Bronchial epithelial cell (primary cell): ENCODE measurements at regions not wholly inside any gene's neighbourhood (a gene's known extent, or its start where the extent isn't known, plus 50 kb on each side); places are given as distances from the start of the nearest gene placed in this dataset.

ENCODE experiments used
- DNase-seq: peaks from one replicate; pipeline ENCODE4 v3.0.0-alpha.2; 2010; ENCODE audit warnings: low read depth
- FAIRE-seq: peaks from 2 replicates; lab custom pipeline; 2011; peaks lifted over from hg19 to GRCh38; lab: Jason Lieb, UNC
- H3K27me3 ChIP-seq: 2 replicates; pipeline ENCODE4 v1.5.1; 2011; ENCODE audit warnings: low read length; ENCODE audit not compliant: control insufficient read depth, insufficient read depth
- H3K36me3 ChIP-seq: 2 replicates; pipeline ENCODE4 v1.5.1; 2011; ENCODE audit warnings: low read length; ENCODE audit not compliant: control insufficient read depth, insufficient read depth
- H3K4me3 ChIP-seq: 2 replicates; pipeline ENCODE4 v1.5.1; 2011; ENCODE audit warnings: mild to moderate bottlenecking, low read depth, low read length, control low read depth
- TF ChIP-seq, protein P1 (sequence below): IDR thresholded peaks from 2 replicates; pipeline ENCODE4 v1.5.1; 2011; ENCODE audit warnings: mild to moderate bottlenecking, moderate library complexity, low read length, control low read depth, inconsistent platforms; ENCODE audit not compliant: insufficient read depth, severe bottlenecking

- H3K27me3 ChIP-seq = no peaks in the 10 kb centered on the region
- H3K4me3 ChIP-seq = no peak overlapping the region
- no peak for DNase-seq
- H3K36me3 ChIP-seq = no peaks in the 10 kb centered on the region
- FAIRE-seq = no peak
- TF ChIP-seq, protein P1, sequence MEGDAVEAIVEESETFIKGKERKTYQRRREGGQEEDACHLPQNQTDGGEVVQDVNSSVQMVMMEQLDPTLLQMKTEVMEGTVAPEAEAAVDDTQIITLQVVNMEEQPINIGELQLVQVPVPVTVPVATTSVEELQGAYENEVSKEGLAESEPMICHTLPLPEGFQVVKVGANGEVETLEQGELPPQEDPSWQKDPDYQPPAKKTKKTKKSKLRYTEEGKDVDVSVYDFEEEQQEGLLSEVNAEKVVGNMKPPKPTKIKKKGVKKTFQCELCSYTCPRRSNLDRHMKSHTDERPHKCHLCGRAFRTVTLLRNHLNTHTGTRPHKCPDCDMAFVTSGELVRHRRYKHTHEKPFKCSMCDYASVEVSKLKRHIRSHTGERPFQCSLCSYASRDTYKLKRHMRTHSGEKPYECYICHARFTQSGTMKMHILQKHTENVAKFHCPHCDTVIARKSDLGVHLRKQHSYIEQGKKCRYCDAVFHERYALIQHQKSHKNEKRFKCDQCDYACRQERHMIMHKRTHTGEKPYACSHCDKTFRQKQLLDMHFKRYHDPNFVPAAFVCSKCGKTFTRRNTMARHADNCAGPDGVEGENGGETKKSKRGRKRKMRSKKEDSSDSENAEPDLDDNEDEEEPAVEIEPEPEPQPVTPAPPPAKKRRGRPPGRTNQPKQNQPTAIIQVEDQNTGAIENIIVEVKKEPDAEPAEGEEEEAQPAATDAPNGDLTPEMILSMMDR = no peak
Observed at GRCh38 chr2:41216978-41217377, 765.1 kb upstream of the SLC8A1 start.

DNA sequence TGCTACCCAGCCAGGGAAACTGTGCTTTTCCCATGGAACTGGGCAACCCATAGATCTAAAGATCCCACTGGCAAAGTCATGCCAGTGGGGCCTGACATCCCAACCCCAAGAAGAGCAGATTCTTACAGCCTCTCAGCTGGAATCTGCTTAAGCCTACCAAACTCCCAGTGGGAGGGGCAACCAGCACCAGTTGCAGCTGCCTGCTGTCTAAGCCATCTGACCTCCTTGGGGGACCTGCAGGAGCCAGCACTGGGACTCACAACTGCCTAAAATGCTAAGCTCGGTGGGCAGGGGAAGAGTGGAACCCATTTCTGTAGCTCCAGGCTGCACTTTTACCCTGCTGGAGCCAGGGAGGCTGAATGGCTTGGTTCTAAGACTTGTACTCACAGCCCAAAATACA, 770.7 kb upstream of the SLC8A1 start:
- Histone ChIP-seq H3K36me3 (no peaks in the 10 kb centered on the region), H3K27me3 (no peaks in the 10 kb centered on the region), H3K4me3 (no peak overlapping the region)
- TF ChIP-seq, protein P1 = no peak
- DNase-seq (no peak), FAIRE-seq (no peak)

- H3K36me3 ChIP-seq = no peaks in the 10 kb centered on the region
- TF ChIP-seq, protein P1 = no peak
- H3K27me3 ChIP-seq = no peaks in the 10 kb centered on the region
- H3K4me3 ChIP-seq = no peak overlapping the region
- FAIRE-seq (no peak), DNase-seq (no peak)
Observed at GRCh38 chr2:41234093-41234492, 782.2 kb upstream of the SLC8A1 start.

- H3K36me3 ChIP-seq = no peaks in the 10 kb centered on the region
- no peak for DNase-seq
- TF ChIP-seq, protein P1 = no peak
- peak; percentile 23 for FAIRE-seq
- H3K4me3 ChIP-seq = no peak overlapping the region
- H3K27me3 ChIP-seq = no peaks in the 10 kb centered on the region
Observed at GRCh38 chr2:41241325-41242000, 789.6 kb upstream of the SLC8A1 start.

- DNase-seq = no peak
- Histone ChIP-seq H3K36me3 (no peaks in the 10 kb centered on the region), H3K27me3 (no peaks in the 10 kb centered on the region), H3K4me3 (no peak overlapping the region)
- TF ChIP-seq, protein P1 = no peak
- FAIRE-seq = no peak
Observed at GRCh38 chr2:41242001-41242331, 790.1 kb upstream of the SLC8A1 start.
